NCI-H1694 (cell line): ENCODE measurements at regions not wholly inside any gene's neighbourhood (a gene's known extent, or its start where the extent isn't known, plus 50 kb on each side); places are given as distances from the start of the nearest gene placed in this dataset.
"Not testable (repeated sequence)": the region's sequence is repeated elsewhere in the genome, so short reads cannot be mapped to it uniquely, and the experiment has no call there.

Experiments used
- DNase-seq: peaks from one replicate; lab custom pipeline; 2025; lab: John Stamatoyannopoulos, UW

DNA sequence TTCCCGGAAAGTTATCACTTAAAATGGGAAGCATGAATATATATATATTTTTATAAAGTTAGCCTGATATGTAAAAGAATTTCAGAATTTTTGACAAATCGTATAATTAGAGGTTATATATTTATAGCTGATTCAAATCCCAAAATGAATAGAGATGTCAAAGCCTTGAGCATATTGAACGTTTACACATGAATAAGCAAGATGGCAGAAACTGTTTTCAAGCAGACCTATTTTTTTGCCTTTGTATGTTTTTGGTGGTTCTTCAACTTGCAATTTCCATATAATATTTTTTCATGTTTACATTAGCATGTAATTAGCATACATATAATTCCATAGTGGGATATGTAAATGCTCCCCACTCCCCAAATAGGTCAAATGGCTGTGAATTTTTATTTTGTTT, 189.9 kb downstream of the PRL start:
- DNase-seq = peak; percentile 31

DNA sequence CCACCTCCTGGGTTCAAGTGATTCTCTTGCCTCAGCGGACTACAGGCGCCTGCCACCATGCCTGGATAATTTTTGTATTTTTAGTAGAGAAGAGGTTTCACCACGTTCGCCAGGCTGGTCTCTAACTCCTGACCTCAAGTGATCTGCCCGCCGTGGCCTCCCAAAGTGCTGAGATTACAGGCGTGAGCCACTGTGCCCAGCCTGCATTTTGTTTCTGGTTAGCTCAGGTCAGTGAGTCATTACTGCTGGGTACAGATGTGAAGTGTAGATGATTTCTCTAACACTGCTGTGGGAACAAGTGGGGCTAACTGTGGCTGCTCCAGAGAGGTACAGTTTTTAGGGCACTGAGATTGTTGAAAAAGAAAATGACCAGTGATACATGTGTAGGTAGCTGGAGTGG, 188.6 kb downstream of the PRL start:
- DNase-seq = no peak

DNA sequence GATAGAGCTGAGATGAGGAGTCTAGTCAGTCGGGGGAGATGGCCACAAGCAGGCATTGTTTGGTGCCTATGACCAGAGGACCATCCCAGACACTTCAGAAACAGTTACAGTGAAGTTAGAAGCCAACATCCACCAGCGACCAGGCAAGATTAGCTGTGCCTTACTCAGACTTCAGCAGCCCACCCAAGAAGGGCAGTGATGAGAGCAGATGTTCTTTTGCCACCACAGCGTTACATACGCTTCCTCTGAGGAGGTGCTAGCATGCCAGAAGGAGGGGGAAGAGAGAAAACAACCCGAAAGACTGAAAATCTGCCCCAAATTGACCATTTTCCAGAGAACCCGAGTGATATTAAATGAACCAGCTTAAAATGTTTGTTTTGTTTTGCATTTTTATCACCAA, 186.8 kb downstream of the PRL start:
- no peak for DNase-seq

DNA sequence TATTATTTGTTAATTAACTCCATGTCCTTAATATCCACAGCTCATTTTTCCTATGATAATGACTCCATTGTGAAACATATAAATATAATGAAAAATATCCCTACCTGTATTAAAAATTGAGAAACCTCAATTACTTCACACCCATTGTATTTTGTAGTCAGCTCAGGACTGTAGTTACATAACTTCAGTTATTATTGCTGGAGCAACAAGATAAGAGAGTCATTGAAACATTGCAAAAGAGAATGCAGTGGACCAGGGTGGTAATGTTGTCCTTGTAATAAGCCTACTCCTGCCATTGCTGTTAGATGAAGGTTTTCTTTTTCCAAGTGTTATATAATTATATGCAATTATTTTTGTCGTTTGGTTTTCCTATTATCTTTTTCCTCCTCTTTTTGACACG, 184.4 kb downstream of the PRL start:
- DNase-seq = no peak

DNA sequence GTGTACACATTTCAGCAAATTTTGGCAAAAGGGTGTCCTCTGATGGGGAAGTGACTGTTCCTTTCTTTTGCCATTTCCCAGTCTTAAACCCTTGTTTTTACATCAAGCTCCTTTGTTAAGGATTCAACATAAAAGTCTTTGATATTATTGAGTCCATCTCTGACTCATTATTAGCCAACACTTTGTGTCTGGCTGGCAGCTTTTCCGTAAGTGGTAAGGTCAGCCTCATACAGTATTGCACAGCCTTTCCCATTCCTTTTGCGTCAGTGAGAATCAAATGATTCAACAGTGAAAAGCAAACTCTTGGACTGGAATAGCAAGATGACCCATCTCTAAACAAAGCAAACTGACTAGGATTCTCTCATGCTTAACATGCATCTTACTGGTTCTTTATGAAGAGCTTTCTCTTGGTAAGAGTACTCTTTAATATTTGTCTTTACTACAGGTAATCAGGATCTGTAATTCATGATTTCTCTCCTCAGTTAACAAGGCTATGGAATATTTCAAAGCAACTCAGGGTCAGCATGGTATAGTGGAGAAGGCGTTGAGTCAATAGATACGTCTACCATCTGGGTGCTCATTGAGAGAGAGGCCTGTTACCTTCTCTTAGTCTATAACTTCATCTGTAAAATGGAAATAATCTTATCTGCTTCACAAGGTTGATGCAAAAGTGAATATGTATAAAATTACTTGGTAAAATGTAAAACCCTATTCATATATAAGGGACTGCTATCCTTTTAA, 183.6 kb downstream of the PRL start:
- no peak for DNase-seq

DNA sequence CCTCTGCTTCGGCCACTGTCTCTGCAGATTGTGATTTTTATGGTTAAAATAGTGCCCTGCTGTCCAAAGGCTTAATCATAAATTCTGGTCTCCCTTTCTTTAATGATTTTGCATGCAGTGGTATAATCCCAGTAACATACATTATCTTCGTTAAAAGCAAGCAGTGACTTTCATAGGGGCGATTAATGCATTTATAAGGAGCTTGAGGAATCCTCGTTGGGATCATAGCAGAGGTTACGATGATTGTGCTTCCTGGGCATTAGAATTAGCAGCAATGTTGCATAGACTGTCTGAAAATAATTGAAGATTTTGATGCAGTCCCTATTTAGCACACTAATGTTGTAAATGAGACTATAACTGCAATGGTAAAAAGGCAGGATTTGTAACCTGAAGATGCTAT, 181.3 kb downstream of the PRL start:
- DNase-seq = no peak

DNA sequence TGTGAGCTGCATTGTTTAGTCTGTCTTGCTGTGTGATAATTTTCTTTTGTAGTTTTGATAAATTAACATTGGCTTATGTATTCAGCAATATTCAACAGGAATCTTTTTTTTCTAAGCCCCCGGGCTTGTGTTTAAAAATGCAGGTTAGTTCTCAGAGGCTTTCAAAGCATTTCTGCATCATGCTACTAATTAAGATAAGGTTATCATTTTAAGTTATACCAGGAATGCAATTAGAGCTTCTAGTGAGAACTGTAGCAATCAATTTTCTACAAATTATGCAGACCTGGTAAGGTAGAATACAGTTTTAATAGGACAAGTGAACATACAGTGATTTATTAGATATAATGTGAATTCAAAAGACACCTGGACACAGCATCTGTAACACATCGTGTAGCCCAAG, 179.2 kb downstream of the PRL start:
- DNase-seq = no peak

DNA sequence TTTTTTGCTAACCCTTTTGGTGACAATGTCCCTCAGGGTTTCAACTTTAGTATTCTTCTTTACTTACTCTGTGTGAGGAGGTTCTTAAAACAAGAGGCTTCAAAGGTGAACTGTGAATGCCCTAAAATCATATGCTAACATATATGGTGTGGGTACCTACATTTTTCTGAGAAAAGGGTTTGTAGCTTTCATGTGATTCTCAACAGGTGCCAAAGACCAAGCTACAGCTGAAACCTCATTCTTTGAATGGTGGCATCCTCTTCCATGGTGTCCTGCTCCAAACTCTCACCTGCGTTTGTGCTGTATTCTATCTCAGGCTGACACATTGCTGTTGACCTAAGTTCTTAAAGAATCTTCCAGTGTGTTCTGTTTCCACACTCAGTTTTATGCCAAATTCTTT, 177.3 kb downstream of the PRL start:
- DNase-seq = no peak

DNA sequence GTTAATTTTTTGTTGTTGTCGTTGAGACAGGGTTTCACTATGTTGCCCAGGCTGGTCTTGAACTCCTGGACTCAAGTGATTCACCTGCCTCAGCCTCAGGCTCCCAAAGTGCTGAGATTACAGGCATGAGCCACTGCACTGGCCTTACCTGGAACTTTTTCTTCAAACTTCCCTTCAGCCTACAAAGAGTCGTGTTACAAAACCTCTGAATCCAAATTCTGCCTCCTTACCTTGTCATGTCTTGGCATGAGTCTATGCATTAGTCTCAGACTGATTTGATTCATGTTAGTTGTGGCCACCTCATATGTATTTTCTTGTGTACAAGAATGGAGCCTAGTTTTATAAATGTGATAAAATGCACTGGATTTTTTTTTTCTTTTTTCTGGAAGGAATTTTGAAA, 172.1 kb downstream of the PRL start:
- no peak for DNase-seq

DNA sequence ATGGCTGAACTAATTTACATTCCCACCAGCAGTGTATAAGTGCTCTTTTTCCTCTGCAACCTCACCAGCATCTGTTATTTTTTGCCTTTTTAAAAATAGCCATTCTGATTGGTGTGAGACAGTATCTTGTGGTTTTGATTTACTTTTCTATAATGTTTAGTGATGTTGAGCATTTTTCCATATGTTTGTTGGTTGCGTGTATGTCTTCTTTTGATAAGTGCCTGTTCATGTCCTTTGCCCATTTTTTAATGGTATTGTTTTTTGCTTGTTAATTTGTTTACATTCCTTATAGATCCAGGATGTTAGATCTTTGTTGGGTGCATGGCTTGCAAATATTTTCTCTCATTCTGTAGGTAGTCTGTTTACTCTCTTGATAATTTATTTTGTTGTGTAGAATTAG, 169.9 kb downstream of the PRL start:
- DNase-seq = no peak

DNA sequence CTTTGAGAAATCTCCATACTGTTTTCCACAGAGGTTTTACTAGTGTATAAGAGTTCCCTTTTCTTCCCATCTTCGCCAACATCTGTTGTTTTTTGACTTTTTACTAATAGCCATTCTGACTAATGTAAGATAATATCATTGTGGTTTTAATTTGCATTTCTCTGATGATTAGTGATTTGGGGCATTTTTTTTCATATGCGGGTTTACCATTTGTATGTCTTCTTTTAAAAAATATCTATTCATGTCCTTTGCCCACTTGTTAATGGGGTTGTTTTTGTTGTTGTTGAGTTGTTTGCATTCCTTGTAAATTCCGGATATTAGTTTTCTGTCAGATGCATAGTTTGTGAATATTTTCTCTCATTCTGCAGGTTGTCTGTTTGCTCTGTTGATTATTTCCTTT, 167.1 kb downstream of the PRL start:
- DNase-seq = no peak

DNA sequence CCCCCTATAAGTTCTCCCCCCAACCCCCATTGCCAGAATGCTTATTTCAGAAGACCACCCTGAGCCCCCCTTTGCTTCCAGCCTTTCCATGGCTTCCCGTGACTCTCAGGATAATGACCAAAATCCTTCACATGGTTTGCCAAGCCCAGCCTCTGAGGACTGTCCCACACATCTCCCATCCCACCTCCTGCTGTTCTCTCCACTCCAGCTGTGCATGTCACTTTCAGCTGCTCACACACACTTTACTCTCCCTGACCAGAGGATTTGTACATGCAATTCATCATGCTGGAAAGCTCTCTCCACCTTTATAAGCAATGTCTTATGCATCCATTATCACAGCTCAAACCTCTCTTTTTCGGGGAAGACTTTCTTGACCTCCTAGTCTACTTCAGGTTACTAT, 164.2 kb downstream of the PRL start:
- DNase-seq = no peak

DNA sequence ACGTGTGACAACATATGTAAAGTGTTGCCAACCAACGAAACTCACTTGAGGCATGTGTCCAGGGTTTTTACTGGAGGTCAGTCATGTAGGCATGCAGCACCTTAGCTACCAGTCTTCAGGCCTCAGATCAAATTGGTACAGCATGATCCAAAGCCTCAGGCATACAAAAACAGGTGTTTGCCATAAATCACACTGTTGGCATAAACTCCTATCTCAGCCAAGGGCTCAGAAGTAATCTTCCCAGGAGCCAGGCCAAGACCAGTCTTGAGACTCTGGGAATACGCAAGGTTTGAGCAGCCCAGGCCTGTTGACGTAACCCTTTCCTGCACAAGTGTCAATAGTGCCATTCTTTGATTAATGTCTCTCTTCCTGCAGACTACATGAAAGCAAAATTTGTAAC, 163.5 kb downstream of the PRL start:
- DNase-seq = no peak

DNA sequence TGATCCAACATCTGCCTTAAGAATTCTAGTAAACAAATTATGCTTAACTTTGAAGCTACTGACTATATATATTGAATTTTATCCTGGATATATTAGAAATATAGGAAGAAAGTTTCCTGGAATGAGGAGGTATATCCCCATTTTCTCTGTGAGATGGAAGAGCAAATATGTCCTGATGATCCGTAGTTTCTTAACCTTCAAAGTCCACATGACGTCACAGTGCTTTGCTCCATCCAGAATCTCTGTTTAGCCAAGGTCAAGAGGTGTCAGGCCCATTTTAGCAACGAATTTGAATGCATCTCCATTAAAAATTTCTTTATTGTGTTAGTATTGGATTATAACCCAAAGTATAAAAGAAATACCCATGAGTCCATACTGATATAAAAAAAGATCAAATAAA, 162.5 kb downstream of the PRL start:
- DNase-seq = no peak

DNA sequence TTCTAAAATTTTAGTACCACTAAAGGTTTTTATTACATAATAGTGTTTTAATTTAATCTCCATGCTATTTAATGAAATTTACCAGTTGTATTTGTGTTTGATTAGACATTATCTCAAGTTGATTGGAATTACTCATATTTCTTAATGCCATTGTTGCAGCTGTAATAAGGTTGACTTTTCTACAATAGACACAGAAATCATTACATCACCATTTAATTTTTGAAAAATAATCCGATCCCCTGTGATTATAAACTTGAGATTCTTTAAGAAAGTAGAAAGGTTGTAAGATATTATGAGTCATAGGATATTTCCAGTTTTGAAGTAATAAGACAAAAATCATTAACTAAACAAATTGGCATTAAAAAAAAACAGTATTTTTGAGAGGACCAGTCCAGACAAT, 161.4 kb downstream of the PRL start:
- DNase-seq = no peak

DNA sequence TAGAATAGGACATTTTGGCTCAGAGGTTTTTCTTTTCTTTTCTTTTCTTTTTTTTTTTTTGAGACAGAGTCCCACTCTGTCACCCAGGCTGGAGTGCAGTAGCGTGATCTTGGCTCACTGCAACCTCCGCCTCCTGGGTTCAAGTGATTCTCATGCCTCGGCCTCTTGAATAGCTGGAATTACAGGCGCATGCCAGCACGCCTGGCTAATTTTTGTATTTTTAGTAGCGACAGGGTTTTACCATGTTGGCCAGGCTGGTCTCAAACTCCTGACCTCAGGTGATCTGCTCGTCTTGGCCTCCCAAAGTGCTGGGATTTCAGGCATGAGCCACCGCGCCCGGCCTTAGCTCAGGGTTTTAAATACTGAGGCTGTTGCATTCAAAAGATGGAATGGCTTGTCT, 156.1 kb downstream of the PRL start:
- DNase-seq = not testable (repeated sequence)

DNA sequence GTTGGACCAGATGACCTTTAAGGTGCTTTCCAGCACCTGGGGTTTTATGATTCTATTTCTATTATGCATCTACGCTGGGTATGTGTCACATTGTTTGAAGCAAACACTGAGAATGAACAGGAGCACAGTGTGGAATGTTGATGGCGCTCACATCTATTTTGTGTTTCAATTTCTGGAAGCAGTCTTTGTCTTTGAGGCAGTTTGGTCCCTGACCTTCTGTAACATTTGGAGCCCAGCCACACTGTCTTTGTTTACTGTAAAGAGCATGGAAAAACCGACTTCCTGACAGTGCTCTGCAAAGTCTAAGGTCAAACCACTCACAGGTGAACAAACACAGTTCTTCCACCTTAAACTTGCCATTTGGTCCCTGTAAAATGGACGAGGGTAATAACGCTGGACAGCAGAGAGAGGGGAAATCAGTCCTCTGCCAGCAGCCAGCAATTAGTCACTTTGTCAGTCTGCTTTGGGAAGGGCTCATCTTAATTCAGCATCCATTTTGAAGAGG, 155.5 kb downstream of the PRL start:
- DNase-seq = no peak

DNA sequence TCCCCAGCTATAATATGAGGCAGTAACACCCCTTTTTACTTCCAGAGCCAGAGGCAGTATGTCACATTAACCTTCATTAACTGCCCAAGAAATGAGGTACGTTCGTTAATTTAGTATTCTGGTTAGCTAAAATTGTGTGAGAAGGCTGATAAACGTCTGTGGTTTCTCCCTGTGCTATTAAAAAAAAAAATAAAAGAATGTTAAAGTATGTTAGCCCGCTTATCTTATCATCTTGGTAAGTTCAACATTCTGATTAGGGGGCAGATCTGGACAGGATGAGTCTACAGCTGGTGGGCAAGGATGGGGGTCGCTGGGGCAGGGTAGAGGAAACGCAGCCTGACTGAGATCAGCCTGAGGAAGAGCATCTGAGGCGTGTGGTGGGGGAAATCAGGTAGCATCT, 154.0 kb downstream of the PRL start:
- DNase-seq = no peak

DNA sequence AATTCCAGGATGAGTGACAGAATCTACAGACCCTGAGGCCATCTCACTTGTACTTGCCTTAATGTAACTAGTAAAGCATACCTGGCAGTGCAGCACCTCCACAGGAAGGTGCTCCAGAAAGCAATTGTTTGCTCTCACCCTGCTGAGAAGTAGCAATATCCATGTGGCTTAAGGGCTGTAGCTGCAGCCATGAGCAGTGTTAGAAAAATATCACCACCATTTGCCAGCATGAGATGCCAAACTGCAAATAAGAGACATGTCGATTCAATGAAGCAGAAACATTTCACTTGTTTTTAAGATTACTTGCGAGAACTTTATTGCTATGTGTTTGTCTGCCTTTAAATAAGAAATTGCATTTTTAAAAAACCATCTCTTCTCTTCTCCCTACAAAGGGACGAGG, 151.5 kb downstream of the PRL start:
- no peak for DNase-seq

DNA sequence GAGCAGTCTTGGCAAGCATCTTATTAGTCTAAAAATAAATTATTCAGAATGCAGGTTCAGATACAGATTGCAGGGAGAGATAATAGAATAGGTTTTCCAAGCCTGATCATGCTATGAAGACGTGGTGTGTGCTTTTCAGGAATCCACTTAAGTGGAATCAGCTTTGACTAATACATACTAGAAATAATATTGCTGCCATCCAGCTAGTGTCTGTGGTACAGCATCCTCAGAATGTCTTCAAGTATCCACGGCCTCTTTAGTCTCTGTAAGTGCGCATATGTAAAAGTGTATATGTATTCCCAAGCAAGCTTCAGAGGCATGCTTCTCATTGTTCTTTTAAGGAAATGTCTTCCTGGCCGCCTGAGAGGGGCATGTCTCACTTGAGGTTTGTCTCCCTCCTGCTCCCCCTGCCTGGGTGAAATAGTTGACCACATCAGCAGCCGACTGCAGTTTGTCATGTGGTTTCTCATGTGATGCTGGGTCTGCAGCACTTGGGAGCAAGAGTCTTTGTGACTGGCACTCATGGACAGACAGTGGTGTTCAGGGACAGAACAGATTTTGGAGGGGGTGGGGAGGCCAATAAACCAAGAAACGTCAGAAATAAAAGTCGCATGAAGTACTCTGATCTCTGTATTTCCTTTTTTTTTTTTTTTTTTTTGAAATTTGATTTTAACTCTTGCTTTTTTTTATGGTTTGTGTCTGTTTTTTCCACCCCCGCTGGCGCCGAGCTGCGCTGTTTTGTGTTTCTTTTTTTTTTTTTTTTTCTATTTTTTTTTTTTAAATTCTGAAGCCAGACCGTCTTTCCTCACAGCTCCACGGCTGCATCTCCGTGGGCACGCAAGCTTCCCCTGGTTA, 150.8 kb downstream of the PRL start:
- peak; percentile 57 for DNase-seq

DNA sequence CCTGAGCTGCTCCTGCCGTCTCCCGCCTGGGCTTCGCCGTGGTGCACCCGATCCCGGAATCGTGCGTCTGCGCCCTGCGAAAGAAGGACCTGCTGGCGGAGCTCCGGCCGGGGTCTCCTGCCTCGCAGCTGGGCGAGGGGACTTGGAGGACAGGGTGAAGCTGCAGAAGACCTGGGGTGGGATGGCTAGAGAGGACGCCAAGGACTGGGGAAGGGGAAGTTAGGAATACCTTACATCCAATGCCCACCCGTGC, 150.2 kb downstream of the PRL start:
- DNase-seq = no peak

DNA sequence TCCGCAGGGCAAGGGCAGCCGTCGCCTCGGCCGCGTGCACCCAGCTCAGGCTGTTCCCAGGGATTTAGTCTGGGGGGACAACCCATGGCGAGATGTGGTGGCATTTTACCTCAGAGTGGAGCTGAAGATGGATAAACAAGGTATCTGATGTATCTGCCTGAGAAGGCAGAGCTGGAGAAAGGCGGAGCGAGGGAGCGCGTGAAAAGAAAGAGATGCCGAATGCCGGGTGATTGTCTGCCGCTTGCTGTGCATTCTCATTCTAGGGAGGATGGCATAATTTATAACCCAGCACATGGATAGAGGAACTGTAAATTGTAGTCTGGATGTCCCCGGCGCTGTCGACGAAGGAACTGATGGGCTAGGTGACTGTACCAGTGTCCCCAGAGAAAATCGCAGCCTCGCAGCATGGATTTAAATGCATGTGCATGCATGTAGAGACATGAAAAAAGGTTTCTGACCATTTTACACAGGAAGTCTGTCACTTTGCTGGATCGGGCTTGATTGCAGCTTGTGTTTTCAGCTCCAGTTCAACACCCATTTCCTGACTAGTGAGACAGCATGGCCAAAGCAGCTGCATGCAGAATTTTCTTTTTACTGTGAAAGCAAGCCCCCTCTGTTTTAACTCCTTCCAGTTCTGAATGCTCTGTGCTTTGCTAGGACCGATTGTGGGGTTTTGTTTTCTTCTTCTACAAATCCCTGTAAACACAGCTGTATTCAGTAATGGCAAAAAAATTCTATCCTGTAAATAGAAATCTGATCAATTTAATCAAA, 149.7 kb downstream of the PRL start:
- DNase-seq = peak; percentile 58
